ENCODE measurements at regions not wholly inside any gene's neighbourhood (a gene's known extent, or its start where the extent isn't known, plus 50 kb on each side); places are given as distances from the start of the nearest gene placed in this dataset.

GRCh38 chr4:170700064-170700463, 610.3 kb upstream of the AADAT start (continued):
- TF ChIP-seq CTCF (IDR thresholded peaks at IDR 0.05; ENCODE audit: control extremely low read depth in 1 of 3, insufficient read depth in 1 of 3, low read depth in 1 of 3, low read length in 3 of 3) (no peak), EGR1 (IDR thresholded peaks at IDR 0.05; ENCODE audit: borderline replicate concordance, low read depth, low read length) (no peak)
